Testis (tissue), 2 donors: ENCODE measurements at regions not wholly inside any gene's neighbourhood (a gene's known extent, or its start where the extent isn't known, plus 50 kb on each side); places are given as distances from the start of the nearest gene placed in this dataset.

Experiments used
- DNase-seq: peaks from one replicate; pipeline ENCODE4 v3.0.0-alpha.2; 2019
- H3K27ac ChIP-seq, 2 donors: fragments of 200-600 bp; sonication (generic); one replicate each; pipeline ENCODE4 v1.5.1; 2019
- H3K27me3 ChIP-seq: fragments of 200-600 bp; sonication (generic); one replicate; pipeline ENCODE4 v1.5.1; 2019
- H3K36me3 ChIP-seq: fragments of 200-600 bp; sonication (generic); one replicate; pipeline ENCODE4 v1.5.1; 2017; ENCODE audit warnings: low read depth; ENCODE audit errors: missing control alignments
- H3K4me1 ChIP-seq: fragments of 200-600 bp; sonication (generic); one replicate; pipeline ENCODE4 v1.5.1; 2019
- H3K4me3 ChIP-seq, 2 donors: fragments of 200-600 bp; sonication (generic); one replicate each; pipeline ENCODE4 v1.5.1; 2017 to 2019
- H3K9me3 ChIP-seq: fragments of 200-600 bp; sonication (generic); one replicate; pipeline ENCODE4 v1.5.1; 2017
- CTCF ChIP-seq, 3 experiments: fragments of 450-650 bp in 2 of 3; fragments of 200-600 bp in 1 of 3; sonication (generic) in 1 of 3; IDR thresholded peaks; one replicate each; pipeline ENCODE4 v1.5.1; 2016 to 2019; ENCODE audit warnings: antibody characterized with exemption in 3 of 3, mild to moderate bottlenecking in 2 of 3, moderate library complexity in 1 of 3
- POLR2A ChIP-seq: fragments of 450-650 bp; IDR thresholded peaks from one replicate; pipeline ENCODE4 v1.6.1; 2017; ENCODE audit warnings: antibody characterized with exemption, mild to moderate bottlenecking, moderate library complexity
- WGBS, 2 donors: methylation state at CpG; one replicate each; pipeline ENCODE4 v1.1.5; 2018; 5-methylcytosine and 5-hydroxymethylcytosine counted together
- intact Hi-C: fragments of 100-400 bp; cut with DNase I; formaldehyde crosslinking; loops from one replicate; pipeline ENCODE4 v1.15.1; 2023; ENCODE audit warnings: low total_unique reads

- Histone ChIP-seq H3K4me3 (no peak overlapping the region), H3K9me3 (no peaks in the 10 kb centered on the region), H3K4me1 (no peaks in the 10 kb centered on the region), H3K36me3 (no peaks in the 10 kb centered on the region), H3K27me3 (no peaks in the 10 kb centered on the region), H3K27ac (no peak overlapping the region)
- DNase-seq: no peak
- TF ChIP-seq POLR2A (no peak), CTCF (IDR thresholded peaks at IDR 0.05) (no peak)
- WGBS, 2 donors: 78 to 88% methylated on average over 2 of the region's 2 CpGs
- intact Hi-C loops: no loop called here
Measured at GRCh38 chr2:48169141-48169592, 145.3 kb upstream of the FOXN2 start.

GRCh38 chr2:48170281-48170680 lies 144.2 kb upstream of the FOXN2 start:
- TF ChIP-seq POLR2A (no peak), CTCF (IDR thresholded peaks at IDR 0.05) (no peak)
- H3K36me3 ChIP-seq: no peaks in the 10 kb centered on the region
- WGBS, 2 donors: 93 to 95% methylated on average over 4 of the region's 4 CpGs
- H3K4me1 ChIP-seq: no peaks in the 10 kb centered on the region
- H3K4me3 ChIP-seq: no peak overlapping the region
- DNase-seq: no peak
- intact Hi-C loops: no loop called here
- no peaks in the 10 kb centered on the region for H3K27me3 ChIP-seq
- H3K27ac ChIP-seq: no peak overlapping the region
- no peaks in the 10 kb centered on the region for H3K9me3 ChIP-seq

GRCh38 chr2:48173141-48173540 lies 141.3 kb upstream of the FOXN2 start:
- H3K27ac ChIP-seq: no peak overlapping the region
- WGBS, 2 donors: 85 to 98% methylated on average over 3 of the region's 3 CpGs
- H3K4me1 ChIP-seq: no peaks in the 10 kb centered on the region
- DNase-seq: no peak
- TF ChIP-seq POLR2A (no peak), CTCF (IDR thresholded peaks at IDR 0.05) (no peak)
- no peaks in the 10 kb centered on the region for H3K36me3 ChIP-seq
- no peaks in the 10 kb centered on the region for H3K9me3 ChIP-seq
- intact Hi-C loops: no loop called here
- H3K27me3 ChIP-seq: no peaks in the 10 kb centered on the region
- H3K4me3 ChIP-seq: no peak overlapping the region

- no peak for DNase-seq
- no peaks in the 10 kb centered on the region for H3K27me3 ChIP-seq
- no peaks in the 10 kb centered on the region for H3K9me3 ChIP-seq
- no peak overlapping the region for H3K27ac ChIP-seq
- TF ChIP-seq CTCF (IDR thresholded peaks at IDR 0.05) (no peak), POLR2A (no peak)
- no peaks in the 10 kb centered on the region for H3K36me3 ChIP-seq
- intact Hi-C loops: no loop called here
- WGBS, 2 donors: 66 to 74% methylated on average over 2 of the region's 2 CpGs
- H3K4me1 ChIP-seq: no peaks in the 10 kb centered on the region
- H3K4me3 ChIP-seq: no peak overlapping the region
Measured at GRCh38 chr2:48174503-48174902, 140.0 kb upstream of the FOXN2 start.

- Histone ChIP-seq H3K27ac (no peak overlapping the region), H3K36me3 (no peaks in the 10 kb centered on the region), H3K4me1 (no peaks in the 10 kb centered on the region), H3K27me3 (no peaks in the 10 kb centered on the region), H3K9me3 (no peaks in the 10 kb centered on the region), H3K4me3 (no peak overlapping the region)
- DNase-seq: no peak
- WGBS, 2 donors: 48 to 50% methylated on average over 4 of the region's 4 CpGs
- TF ChIP-seq CTCF (IDR thresholded peaks at IDR 0.05): no peak
- no peak for TF ChIP-seq POLR2A
- intact Hi-C loops: no loop called here
Measured at GRCh38 chr2:48175254-48175653, 139.2 kb upstream of the FOXN2 start.
